ENCODE measurements at regions not wholly inside any gene's neighbourhood (a gene's known extent, or its start where the extent isn't known, plus 50 kb on each side); places are given as distances from the start of the nearest gene placed in this dataset.

DNA sequence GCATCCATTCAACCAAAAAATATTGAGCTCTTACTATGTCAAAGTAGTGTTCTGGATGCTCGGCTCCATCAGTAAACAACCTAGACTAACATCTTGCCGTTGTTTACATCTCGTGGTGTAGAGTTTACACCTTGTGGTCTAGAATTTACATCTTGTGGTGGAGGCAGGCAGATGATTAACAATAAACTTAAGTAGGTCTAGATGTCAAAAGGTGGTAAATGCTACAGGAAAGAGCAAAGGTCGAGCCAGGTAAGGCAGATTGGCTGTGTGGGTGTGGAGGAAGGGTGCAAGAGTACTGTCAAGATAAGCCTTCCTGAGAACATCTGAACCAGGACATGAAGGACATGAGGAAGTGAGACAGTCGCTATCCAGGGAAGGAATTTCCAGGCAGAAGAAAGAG lies 88.4 kb upstream of the ESR1 start:
- TF ChIP-seq ELF4 (IDR thresholded peaks at IDR 0.05) (no peak), SP1 (IDR thresholded peaks at IDR 0.05) (no peak), HDGF (IDR thresholded peaks at IDR 0.05; ENCODE audit: borderline replicate concordance) (no peak), NFRKB (IDR thresholded peaks at IDR 0.05) (no peak), CTBP1 (IDR thresholded peaks at IDR 0.05; ENCODE audit: borderline replicate concordance) (no peak), L3MBTL2 (conservative IDR thresholded peaks at IDR 0.05) (no peak), PKNOX1 (IDR thresholded peaks at IDR 0.05) (no peak), FOXK2 (IDR thresholded peaks at IDR 0.05) (no peak), SUZ12 (IDR thresholded peaks at IDR 0.05) (no peak), FOXM1 (IDR thresholded peaks at IDR 0.05; ENCODE audit: borderline replicate concordance) (no peak), TARDBP (IDR thresholded peaks at IDR 0.05) (no peak), FOXA1 (IDR thresholded peaks at IDR 0.05) (no peak)
- CTCF ChIA-PET, result no interaction called here
- DNase-seq (ENCODE audit: extremely low spot score), result no peak
- POLR2A ChIA-PET, result no interaction called here

- no peak for DNase-seq (ENCODE audit: extremely low spot score)
- ChIA-PET CTCF (no interaction called here), POLR2A (no interaction called here)
- no peak for TF ChIP-seq TARDBP (IDR thresholded peaks at IDR 0.05)
- TF ChIP-seq HDGF (IDR thresholded peaks at IDR 0.05; ENCODE audit: borderline replicate concordance), result no peak
- no peak for TF ChIP-seq L3MBTL2 (conservative IDR thresholded peaks at IDR 0.05)
- TF ChIP-seq NFRKB (IDR thresholded peaks at IDR 0.05), result no peak
- TF ChIP-seq FOXK2 (IDR thresholded peaks at IDR 0.05), result no peak
- no peak for TF ChIP-seq PKNOX1 (IDR thresholded peaks at IDR 0.05)
- TF ChIP-seq SUZ12 (IDR thresholded peaks at IDR 0.05), result no peak
Observed at GRCh38 chr6:151721146-151721545, 86.3 kb upstream of the ESR1 start.

DNA sequence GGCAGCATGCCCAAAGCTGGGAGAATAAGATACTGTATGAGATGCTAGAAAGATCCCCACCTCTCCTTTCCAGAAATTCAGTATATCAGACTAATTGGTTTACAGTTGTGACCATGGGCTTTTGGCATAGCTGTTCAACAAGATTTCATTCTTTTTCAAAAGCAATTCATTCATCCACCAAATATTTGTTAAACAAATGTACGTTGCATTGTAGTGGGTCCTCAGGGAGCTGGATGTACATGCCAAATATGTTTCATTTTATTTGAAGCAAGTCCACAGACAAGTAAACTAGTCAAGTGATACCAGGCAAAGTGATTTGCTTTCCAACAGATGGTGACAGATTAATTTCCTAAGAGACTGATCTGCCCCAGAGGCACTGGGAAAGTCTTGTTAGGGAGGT lies 85.8 kb upstream of the ESR1 start:
- ChIA-PET POLR2A (no interaction called here), CTCF (no interaction called here)
- no peak for TF ChIP-seq SP1 (IDR thresholded peaks at IDR 0.05)
- TF ChIP-seq FOXK2 (IDR thresholded peaks at IDR 0.05), result no peak
- TF ChIP-seq TARDBP (IDR thresholded peaks at IDR 0.05), result no peak
- TF ChIP-seq PKNOX1 (IDR thresholded peaks at IDR 0.05), result no peak
- TF ChIP-seq BHLHE40 (IDR thresholded peaks at IDR 0.05; ENCODE audit: borderline replicate concordance), result no peak
- no peak for TF ChIP-seq SUZ12 (IDR thresholded peaks at IDR 0.05)
- no peak for TF ChIP-seq ZNF384 (IDR thresholded peaks at IDR 0.05)
- TF ChIP-seq HDGF (IDR thresholded peaks at IDR 0.05; ENCODE audit: borderline replicate concordance), result no peak
- no peak for TF ChIP-seq NFRKB (IDR thresholded peaks at IDR 0.05)
- no peak for TF ChIP-seq L3MBTL2 (conservative IDR thresholded peaks at IDR 0.05)
- no peak for DNase-seq (ENCODE audit: extremely low spot score)

DNA sequence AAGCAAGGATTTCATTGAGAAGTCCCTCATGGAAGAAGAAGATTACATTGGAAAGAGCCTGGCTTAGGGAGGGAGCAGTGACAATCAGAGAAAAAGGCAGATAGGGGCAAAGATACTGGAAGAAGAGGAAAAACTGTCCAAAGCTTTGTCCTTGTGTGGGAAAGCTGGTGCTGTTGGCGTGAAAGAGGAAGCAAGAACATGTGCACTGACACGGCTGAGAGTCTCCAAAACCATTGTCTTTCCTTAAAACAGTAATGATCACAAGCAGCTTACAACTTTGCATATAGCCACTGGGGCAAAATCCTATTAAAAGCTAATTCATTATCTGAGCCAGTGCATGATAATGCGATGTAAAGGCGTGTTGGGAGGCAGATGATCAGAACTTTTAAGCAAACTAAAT lies 85.1 kb upstream of the ESR1 start:
- TF ChIP-seq LEF1 (IDR thresholded peaks at IDR 0.05; ENCODE audit: borderline replicate concordance) (no peak), SP1 (IDR thresholded peaks at IDR 0.05) (no peak), HDGF (IDR thresholded peaks at IDR 0.05; ENCODE audit: borderline replicate concordance) (no peak)
- CTCF ChIA-PET, result no interaction called here
- DNase-seq (ENCODE audit: extremely low spot score), result no peak
- POLR2A ChIA-PET, result no interaction called here

DNA sequence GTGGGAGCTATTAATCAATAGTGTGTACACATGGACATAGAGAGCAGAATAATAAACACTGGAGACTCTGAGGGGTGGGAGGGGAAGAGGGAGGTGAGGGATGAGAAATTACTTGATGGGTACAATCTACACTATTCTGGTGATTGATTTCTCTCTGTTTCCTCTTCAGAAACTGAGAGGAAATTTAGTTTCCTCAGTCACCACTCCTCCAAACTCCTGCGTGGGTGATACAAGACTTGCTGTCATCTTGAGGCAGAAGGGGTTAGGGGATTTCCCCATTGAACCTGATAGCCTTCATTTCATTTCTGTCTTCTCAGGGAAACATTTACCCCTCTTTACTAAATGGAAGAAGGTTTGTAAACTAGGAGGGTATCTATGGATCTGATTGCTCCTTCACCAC lies 84.3 kb upstream of the ESR1 start:
- ChIA-PET POLR2A (no interaction called here), CTCF (no interaction called here)
- no peak for DNase-seq (ENCODE audit: extremely low spot score)
- TF ChIP-seq BHLHE40 (IDR thresholded peaks at IDR 0.05; ENCODE audit: borderline replicate concordance), result no peak
- no peak for TF ChIP-seq FOXK2 (IDR thresholded peaks at IDR 0.05)
- TF ChIP-seq FOXM1 (IDR thresholded peaks at IDR 0.05; ENCODE audit: borderline replicate concordance), result no peak
- no peak for TF ChIP-seq ARNT (IDR thresholded peaks at IDR 0.05)
- no peak for TF ChIP-seq FOXA1 (IDR thresholded peaks at IDR 0.05)
- no peak for TF ChIP-seq PKNOX1 (IDR thresholded peaks at IDR 0.05)
- no peak for TF ChIP-seq ELF4 (IDR thresholded peaks at IDR 0.05)
- no peak for TF ChIP-seq CTBP1 (IDR thresholded peaks at IDR 0.05; ENCODE audit: borderline replicate concordance)
- no peak for TF ChIP-seq ZNF384 (IDR thresholded peaks at IDR 0.05)
- TF ChIP-seq SP1 (IDR thresholded peaks at IDR 0.05), result no peak

- ChIA-PET POLR2A (no interaction called here), CTCF (no interaction called here)
- TF ChIP-seq HDGF (IDR thresholded peaks at IDR 0.05; ENCODE audit: borderline replicate concordance) (no peak), TARDBP (IDR thresholded peaks at IDR 0.05) (no peak), CTBP1 (IDR thresholded peaks at IDR 0.05; ENCODE audit: borderline replicate concordance) (no peak), FOXA1 (IDR thresholded peaks at IDR 0.05) (no peak), BHLHE40 (IDR thresholded peaks at IDR 0.05; ENCODE audit: borderline replicate concordance) (no peak), L3MBTL2 (conservative IDR thresholded peaks at IDR 0.05) (no peak), NFRKB (IDR thresholded peaks at IDR 0.05) (no peak), SUZ12 (IDR thresholded peaks at IDR 0.05) (no peak), ARNT (IDR thresholded peaks at IDR 0.05) (no peak), FOXM1 (IDR thresholded peaks at IDR 0.05; ENCODE audit: borderline replicate concordance) (no peak), SP1 (IDR thresholded peaks at IDR 0.05) (no peak), LEF1 (IDR thresholded peaks at IDR 0.05; ENCODE audit: borderline replicate concordance) (no peak), ZNF384 (IDR thresholded peaks at IDR 0.05) (no peak), ELF4 (IDR thresholded peaks at IDR 0.05) (no peak), FOXK2 (IDR thresholded peaks at IDR 0.05) (no peak), PKNOX1 (IDR thresholded peaks at IDR 0.05) (no peak)
- DNase-seq (ENCODE audit: extremely low spot score), result no peak
Observed at GRCh38 chr6:151729829-151730495, 77.5 kb upstream of the ESR1 start.
